T-helper 17 cell (primary cell): ENCODE measurements at regions not wholly inside any gene's neighbourhood (a gene's known extent, or its start where the extent isn't known, plus 50 kb on each side); places are given as distances from the start of the nearest gene placed in this dataset.

Experiments
- ATAC-seq: fragments of 150-1000 bp; cut with Tn5 transposase; 2 replicates; pipeline ENCODE4 v1.10.0; 2021; ENCODE audit warnings: mild to moderate bottlenecking, moderate library complexity
- DNase-seq, 3 donors: peaks; one replicate each; pipeline versions ENCODE4 v3.0.0 to v3.0.0-alpha.2; 2020 to 2021
- H3K9me3 ChIP-seq: one replicate; pipeline ENCODE4 v1.7.0; 2013; ENCODE audit warnings: low read length, mild to moderate bottlenecking; ENCODE audit not compliant: control insufficient read depth, poor library complexity, severe bottlenecking
- H3K27ac Mint-ChIP-seq: one replicate; pipeline ENCODE4 v1.8.0; 2022; ENCODE audit warnings: mild to moderate bottlenecking, moderate library complexity, mixed read lengths
- H3K27me3 Mint-ChIP-seq: one replicate; pipeline ENCODE4 v1.8.0; 2022; ENCODE audit warnings: mixed read lengths
- H3K36me3 Mint-ChIP-seq: one replicate; pipeline ENCODE4 v1.8.0; 2022; ENCODE audit warnings: low read depth, mixed read lengths
- H3K4me1 Mint-ChIP-seq: one replicate; pipeline ENCODE4 v1.8.0; 2022; ENCODE audit warnings: mild to moderate bottlenecking, mixed read lengths
- H3K4me3 Mint-ChIP-seq: one replicate; pipeline ENCODE4 v1.8.0; 2022; ENCODE audit warnings: mild to moderate bottlenecking, moderate library complexity, mixed read lengths

DNA sequence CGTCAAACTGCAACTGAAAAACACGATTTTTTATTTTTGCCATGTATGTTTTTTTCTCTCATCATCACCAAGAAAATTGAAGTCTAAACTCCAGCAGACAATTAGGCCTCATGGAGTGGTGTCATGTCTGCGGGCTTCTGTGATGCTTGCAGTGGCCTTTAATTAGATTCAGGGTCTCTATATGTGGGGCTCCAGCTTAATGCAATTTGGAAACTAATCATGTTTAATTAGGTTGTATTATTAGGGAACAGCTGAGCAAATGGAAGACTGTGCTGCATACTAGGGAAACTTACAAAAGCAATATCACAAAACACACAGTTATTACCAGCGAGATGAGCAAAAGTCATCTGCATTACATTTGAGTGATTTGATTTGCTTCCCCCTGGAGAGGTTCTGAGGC is 132.9 kb upstream of the PMEPA1 start:
- Mint-ChIP-seq H3K36me3 (no peaks in the 10 kb centered on the region), H3K4me1 (no peaks in the 10 kb centered on the region), H3K4me3 (no peak overlapping the region), H3K27ac (no peak overlapping the region), H3K27me3 (peaks cover 22% of the 10 kb centered on the region)
- DNase-seq, result no peak
- ATAC-seq, result no peak
- H3K9me3 ChIP-seq, result no peaks in the 10 kb centered on the region

DNA sequence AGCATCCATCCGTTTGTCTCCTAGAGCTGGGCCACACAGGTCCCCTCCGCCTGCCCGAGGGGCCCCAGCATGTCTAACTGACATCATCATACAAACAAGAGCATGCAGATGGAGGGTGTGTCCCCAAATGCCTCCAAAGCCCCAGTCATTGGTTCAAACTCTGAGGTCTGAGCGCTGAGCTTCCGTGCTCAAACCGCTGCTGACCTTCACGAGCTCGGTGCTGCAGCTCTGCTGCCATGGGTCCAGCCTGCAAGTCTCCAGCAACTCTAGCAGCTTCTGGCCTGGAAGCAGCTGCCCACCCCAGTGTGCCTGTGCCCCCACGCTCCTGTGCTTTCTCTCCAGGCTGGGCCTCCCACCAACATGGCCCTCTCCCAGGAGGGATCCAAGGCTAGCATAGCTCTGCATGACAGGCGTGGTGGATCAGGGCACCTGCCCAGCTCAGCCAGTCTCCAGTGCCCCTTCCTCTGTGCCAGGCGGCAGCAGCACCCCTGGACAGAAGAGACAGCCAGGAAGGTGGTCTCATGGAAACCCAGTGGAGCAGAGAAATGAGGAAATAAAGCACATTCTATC is 131.6 kb upstream of the PMEPA1 start:
- H3K27me3 Mint-ChIP-seq, result peaks cover 15% of the 10 kb centered on the region
- H3K4me3 Mint-ChIP-seq, result no peak overlapping the region

DNA sequence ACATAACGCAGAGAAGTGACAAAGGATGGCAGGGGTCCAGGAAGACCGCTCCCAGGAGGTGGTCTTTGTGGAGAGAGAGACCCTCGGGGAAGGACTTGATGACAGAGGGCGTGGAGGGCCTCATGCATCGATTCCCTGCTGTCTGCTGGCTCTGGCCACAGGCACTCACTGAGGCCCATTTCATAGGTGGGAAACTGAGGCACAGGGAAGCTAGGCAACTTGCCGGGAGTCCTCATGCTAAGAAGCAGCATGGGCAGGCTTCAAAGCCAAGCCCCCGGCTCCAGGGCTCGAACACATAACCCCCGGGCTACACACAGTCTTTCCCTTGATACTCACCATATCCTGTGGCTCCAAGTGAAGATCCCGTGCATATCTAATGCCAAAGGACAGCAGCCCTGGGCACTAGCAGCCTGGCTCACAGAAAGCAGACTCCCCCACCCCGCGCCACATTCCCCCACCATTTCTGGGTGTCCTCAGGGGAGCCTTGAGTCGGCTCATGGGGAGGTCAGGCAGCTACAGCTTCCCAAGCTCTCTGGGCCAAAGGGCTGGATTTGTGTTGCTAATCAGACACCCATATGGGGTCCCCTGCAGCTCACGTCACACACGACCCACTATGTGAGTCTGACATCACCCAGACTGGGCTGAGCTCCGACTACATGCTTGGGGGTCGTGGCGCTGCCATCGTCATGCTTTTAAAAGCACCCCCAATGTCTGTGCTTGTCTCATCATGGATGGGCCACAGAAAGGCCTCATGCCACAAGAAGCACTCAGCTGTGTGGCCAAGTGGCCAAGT is 130.9 kb upstream of the PMEPA1 start:
- H3K27me3 Mint-ChIP-seq, result peaks cover 21% of the 10 kb centered on the region
- H3K4me1 Mint-ChIP-seq, result no peaks in the 10 kb centered on the region
- no peaks in the 10 kb centered on the region for H3K9me3 ChIP-seq
- H3K36me3 Mint-ChIP-seq, result no peaks in the 10 kb centered on the region
- H3K27ac Mint-ChIP-seq, result no peak overlapping the region
- ATAC-seq (no peak), DNase-seq (no peak)
- no peak overlapping the region for H3K4me3 Mint-ChIP-seq

More for the DNA sequence above, 131.6 kb upstream of the PMEPA1 start:
- H3K27ac Mint-ChIP-seq, result no peak overlapping the region
- no peaks in the 10 kb centered on the region for H3K4me1 Mint-ChIP-seq
- no peak for DNase-seq
- H3K36me3 Mint-ChIP-seq, result no peaks in the 10 kb centered on the region
- no peak for ATAC-seq
- no peaks in the 10 kb centered on the region for H3K9me3 ChIP-seq

GRCh38 chr20:57840066-57840465 is 130.3 kb upstream of the PMEPA1 start:
- Mint-ChIP-seq H3K4me1 (no peaks in the 10 kb centered on the region), H3K4me3 (no peak overlapping the region), H3K36me3 (no peaks in the 10 kb centered on the region), H3K27me3 (peaks cover 19% of the 10 kb centered on the region), H3K27ac (no peak overlapping the region)
- no peaks in the 10 kb centered on the region for H3K9me3 ChIP-seq
- no peak for ATAC-seq
- no peak for DNase-seq

DNA sequence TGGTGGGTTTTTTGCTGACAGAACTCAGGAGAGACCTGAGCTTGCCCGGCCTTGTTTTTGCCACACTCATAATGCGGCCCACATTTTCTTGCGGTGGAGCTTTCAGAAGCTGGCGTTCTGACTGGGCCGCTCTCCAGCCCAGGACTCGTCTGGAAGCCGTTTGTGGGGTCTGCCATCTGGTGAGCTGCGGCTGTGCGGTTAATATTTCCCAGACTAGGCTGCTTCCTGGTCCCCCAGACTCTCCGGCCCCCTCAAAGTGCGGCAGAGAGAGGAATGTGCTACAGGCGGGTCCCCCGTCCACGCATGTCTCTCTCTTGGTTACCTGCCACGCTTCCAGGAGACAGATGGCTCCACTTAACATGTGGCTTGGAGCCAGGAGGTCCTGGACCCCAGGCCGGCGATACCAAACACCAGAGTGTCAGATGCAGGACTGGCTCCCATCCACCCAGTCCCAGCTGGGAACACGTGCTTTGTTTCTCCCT is 128.9 kb upstream of the PMEPA1 start:
- ATAC-seq (no peak), DNase-seq (no peak)
- Mint-ChIP-seq H3K4me1 (no peaks in the 10 kb centered on the region), H3K4me3 (no peak overlapping the region), H3K36me3 (no peaks in the 10 kb centered on the region), H3K27ac (no peak overlapping the region), H3K27me3 (peaks cover 14% of the 10 kb centered on the region)
- no peaks in the 10 kb centered on the region for H3K9me3 ChIP-seq

DNA sequence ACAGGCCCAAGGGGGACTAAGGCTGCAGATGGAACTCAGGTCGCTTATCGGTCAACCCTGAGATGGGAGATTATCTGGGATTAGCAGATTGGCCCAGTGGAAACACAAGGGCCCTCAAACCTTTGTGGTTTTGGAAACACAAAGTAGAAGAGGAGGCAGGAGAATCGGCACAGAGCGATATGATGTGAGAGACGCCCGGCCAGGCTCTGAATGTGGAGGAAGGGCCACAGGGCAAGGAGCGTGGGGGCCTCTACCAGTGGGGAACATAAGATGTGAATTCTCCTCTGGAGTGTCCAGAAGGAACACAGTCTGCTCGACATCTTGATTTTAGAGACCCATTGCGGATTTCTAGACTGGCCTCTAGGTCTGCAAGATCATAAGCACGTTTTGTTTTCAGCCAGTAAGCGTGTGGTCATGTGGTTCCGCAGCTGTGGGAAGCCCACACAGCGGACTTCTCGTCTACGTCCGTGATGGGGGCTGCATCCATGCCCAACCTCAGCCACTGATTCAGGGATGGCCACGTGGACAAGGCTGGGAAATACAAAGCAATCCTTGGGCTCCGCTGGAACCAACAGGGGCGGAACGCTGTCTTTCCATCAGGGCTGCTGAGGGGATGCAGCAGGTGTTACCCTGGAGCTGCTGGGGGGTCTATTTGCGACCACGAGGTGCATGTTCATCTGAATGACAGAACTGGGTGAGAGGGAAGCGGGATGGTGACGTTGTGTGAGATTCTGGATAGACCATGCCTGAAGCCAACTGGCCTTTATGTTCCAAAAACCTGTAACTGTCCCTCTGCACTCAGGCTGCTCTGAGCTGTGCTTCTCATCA is 127.6 kb upstream of the PMEPA1 start:
- ATAC-seq, result no peak

DNA sequence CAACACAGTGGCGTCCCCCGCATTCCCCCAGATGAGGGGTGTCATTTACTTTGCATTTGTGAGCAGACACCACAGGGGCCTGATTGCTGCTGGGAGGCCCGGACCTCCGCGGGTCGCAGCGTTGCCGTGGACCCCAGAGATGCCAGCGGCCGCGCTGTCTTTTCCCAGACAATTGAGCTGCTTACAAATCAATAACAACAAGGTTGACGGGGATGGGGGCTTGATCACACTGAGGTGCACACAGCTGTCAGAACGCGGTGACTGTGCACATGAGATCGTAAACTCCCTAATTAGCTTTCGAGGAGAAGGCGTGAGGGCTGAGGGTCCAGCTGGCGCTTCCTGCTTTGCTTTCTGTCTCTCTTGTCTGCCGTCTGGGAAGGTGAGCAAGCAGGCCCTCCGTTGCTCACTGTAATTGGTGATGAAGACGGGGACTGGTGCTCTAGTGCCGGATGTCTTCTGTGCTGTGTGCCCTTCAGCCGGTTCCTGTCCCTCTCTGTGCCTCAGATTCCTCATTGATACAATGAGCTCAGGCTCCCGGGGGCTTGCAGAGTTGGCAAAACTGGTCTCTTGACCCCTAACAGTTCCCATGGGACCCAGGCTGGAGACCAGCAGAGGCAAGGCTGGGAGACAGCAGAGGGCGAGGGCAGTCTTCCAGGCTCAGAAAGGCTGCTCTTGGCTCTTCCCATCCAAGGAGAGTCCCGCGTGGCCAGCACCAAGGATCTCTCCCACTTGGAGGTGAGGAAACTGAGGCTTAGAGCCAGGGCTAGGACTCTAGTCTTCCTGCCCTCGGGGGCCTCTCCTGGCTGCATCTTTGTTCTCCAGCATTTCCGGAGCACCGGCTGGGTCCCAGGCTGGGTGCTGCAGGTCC is 126.0 kb upstream of the PMEPA1 start:
- Mint-ChIP-seq H3K4me3 (no peak overlapping the region), H3K36me3 (no peaks in the 10 kb centered on the region), H3K27me3 (peaks cover 14% of the 10 kb centered on the region), H3K4me1 (no peaks in the 10 kb centered on the region), H3K27ac (no peak overlapping the region)
- H3K9me3 ChIP-seq, result no peaks in the 10 kb centered on the region
- DNase-seq (no peak), ATAC-seq (no peak)

More for the DNA sequence above, 127.6 kb upstream of the PMEPA1 start:
- H3K4me1 Mint-ChIP-seq, result no peaks in the 10 kb centered on the region
- DNase-seq, result no peak
- no peak overlapping the region for H3K4me3 Mint-ChIP-seq
- H3K36me3 Mint-ChIP-seq, result no peaks in the 10 kb centered on the region
- H3K9me3 ChIP-seq, result no peaks in the 10 kb centered on the region
- H3K27ac Mint-ChIP-seq, result no peak overlapping the region
- H3K27me3 Mint-ChIP-seq, result peaks cover 14% of the 10 kb centered on the region

DNA sequence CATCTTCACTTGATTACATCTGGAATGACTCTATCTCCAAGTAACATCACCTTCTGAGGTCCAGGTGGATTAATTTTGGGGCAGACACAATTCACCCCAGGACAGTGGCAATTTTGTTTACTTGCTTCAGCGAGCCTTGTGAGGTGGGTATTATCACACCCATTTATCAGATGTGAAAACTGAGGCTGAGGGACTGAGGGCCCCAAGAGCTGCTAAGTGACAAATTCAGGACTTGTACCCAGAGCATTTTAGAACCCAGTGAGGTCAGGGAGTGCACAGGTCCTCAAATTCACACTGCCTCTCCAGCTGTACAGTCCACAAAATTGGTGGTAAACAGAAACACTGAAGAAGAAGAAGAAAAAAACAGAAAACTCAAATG is 125.2 kb upstream of the PMEPA1 start:
- no peaks in the 10 kb centered on the region for H3K36me3 Mint-ChIP-seq
- DNase-seq (no peak), ATAC-seq (no peak)
- no peak overlapping the region for H3K4me3 Mint-ChIP-seq
- no peaks in the 10 kb centered on the region for H3K9me3 ChIP-seq
- H3K27ac Mint-ChIP-seq, result no peak overlapping the region
- peaks cover 14% of the 10 kb centered on the region for H3K27me3 Mint-ChIP-seq
- H3K4me1 Mint-ChIP-seq, result no peaks in the 10 kb centered on the region

GRCh38 chr20:57834306-57835073 is 124.7 kb upstream of the PMEPA1 start:
- Mint-ChIP-seq H3K36me3 (no peaks in the 10 kb centered on the region), H3K4me1 (no peaks in the 10 kb centered on the region), H3K27ac (no peak overlapping the region), H3K27me3 (peaks cover 14% of the 10 kb centered on the region), H3K4me3 (no peak overlapping the region)
- DNase-seq, result no peak
- ATAC-seq, result no peak
- no peaks in the 10 kb centered on the region for H3K9me3 ChIP-seq

GRCh38 chr20:57831993-57832585 is 122.3 kb upstream of the PMEPA1 start:
- no peak for DNase-seq
- peaks cover 14% of the 10 kb centered on the region for H3K27me3 Mint-ChIP-seq
- H3K27ac Mint-ChIP-seq, result no peak overlapping the region
- H3K4me3 Mint-ChIP-seq, result no peak overlapping the region
- H3K9me3 ChIP-seq, result no peaks in the 10 kb centered on the region
- no peaks in the 10 kb centered on the region for H3K4me1 Mint-ChIP-seq
- no peak for ATAC-seq
- H3K36me3 Mint-ChIP-seq, result no peaks in the 10 kb centered on the region

GRCh38 chr20:57831326-57831992 is 121.6 kb upstream of the PMEPA1 start:
- Mint-ChIP-seq H3K4me3 (no peak overlapping the region), H3K27me3 (peaks cover 20% of the 10 kb centered on the region), H3K27ac (no peak overlapping the region), H3K4me1 (no peaks in the 10 kb centered on the region), H3K36me3 (no peaks in the 10 kb centered on the region)
- DNase-seq, result no peak
- no peaks in the 10 kb centered on the region for H3K9me3 ChIP-seq
- ATAC-seq, result no peak
